Heart left ventricle (tissue), 13 donors: ENCODE measurements at regions not wholly inside any gene's neighbourhood (a gene's known extent, or its start where the extent isn't known, plus 50 kb on each side); places are given as distances from the start of the nearest gene placed in this dataset.

Source experiments
- POLR2A ChIP-seq, 2 donors: fragments of 450-650 bp; IDR thresholded peaks; one replicate each; pipeline ENCODE4 v1.6.1; 2017; ENCODE audit warnings: antibody characterized with exemption in 2 of 2, mild to moderate bottlenecking in 2 of 2, moderate library complexity in 2 of 2
- TF ChIP-seq, protein P1 (sequence below), 12 donors: fragments of 200-600 bp; sonication (generic) in 4 of 12; IDR thresholded peaks; one replicate each; pipeline versions ENCODE4 v1.5.0 to v1.8.0; 2018 to 2022; ENCODE audit warnings: antibody characterized with exemption in 12 of 12, mild to moderate bottlenecking in 5 of 12
- donor health status: ischemic (EF 13 %, LVEDD 7.1; RV severe dilation, severe dysfunction).
- donor health status: DM: no; HTN: yes; CAD: no.
- donor health status: DM: no; HTN: no; CAD: no.
- donor health status: ischemic (EF 25% LVEDD 6.9; RV normal size, moderate dysfunction).
- donor health status: ischemic (EF 25% LVEDD 5.7; RV mildly dilated, moderate dysfunction).
- donor health status: ischemic (EF 35%, LVEDD 5.7; RV mildly dilated, moderate dysfunction).
- donor health status: nonischemic (EF 11% LVEDD 7.7; RV severe dilation, severe dysfunction).
- donor health status: DM: yes; HTN: yes; CAD: no.
- donor health status: PGD.
- donor health status: ischemic (EF 29% LVEDD 5.4; RV normal size, mild dysfunction).
- donor health status: nonischemic (EF 23%, LVEDD 6.1; RV moderate dilation, normal function).

DNA sequence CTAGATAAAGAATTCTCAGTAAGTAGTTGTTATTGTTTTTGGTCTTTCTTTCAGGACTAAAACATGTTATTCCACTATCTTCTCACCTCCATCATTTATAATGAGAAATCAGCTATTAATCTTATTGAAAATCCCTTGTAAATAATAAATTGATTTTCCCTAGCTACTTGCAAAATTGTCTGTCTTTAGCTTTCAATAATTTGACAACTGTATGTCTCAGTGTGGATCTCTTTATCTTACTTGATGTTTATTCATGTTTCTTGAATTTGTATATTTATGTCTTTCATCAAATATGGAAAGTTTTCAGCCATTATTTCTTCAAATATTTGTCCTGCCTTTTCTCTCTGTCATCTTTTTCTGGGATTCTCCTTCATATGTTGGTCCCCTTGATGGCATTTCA is 117.1 kb upstream of the ANTXRL start:
- TF ChIP-seq, protein P1, sequence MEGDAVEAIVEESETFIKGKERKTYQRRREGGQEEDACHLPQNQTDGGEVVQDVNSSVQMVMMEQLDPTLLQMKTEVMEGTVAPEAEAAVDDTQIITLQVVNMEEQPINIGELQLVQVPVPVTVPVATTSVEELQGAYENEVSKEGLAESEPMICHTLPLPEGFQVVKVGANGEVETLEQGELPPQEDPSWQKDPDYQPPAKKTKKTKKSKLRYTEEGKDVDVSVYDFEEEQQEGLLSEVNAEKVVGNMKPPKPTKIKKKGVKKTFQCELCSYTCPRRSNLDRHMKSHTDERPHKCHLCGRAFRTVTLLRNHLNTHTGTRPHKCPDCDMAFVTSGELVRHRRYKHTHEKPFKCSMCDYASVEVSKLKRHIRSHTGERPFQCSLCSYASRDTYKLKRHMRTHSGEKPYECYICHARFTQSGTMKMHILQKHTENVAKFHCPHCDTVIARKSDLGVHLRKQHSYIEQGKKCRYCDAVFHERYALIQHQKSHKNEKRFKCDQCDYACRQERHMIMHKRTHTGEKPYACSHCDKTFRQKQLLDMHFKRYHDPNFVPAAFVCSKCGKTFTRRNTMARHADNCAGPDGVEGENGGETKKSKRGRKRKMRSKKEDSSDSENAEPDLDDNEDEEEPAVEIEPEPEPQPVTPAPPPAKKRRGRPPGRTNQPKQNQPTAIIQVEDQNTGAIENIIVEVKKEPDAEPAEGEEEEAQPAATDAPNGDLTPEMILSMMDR (IDR thresholded peaks at IDR 0.05) = no peak
- TF ChIP-seq POLR2A (IDR thresholded peaks at IDR 0.05) = no peak
